H1 (cell line): ENCODE measurements at regions not wholly inside any gene's neighbourhood (a gene's known extent, or its start where the extent isn't known, plus 50 kb on each side); places are given as distances from the start of the nearest gene placed in this dataset.
A peak's percentile ranks its signal among the peaks of the same experiment; 100 is the strongest.

Experiments
- CTCF ChIA-PET: fragments of 300-600 bp; sonication (Branson Sonifier 250); formaldehyde crosslinking; loops from one replicate; lab custom pipeline; 2021; ENCODE audit not compliant: partially characterized antibody; lab: Charles Lee
- POLR2A ChIA-PET: fragments of 300-600 bp; sonication (Branson Sonifier 250); formaldehyde crosslinking; loops from one replicate; lab custom pipeline; 2021; ENCODE audit warnings: inconsistent platforms; ENCODE audit not compliant: partially characterized antibody; lab: Charles Lee
- DNase-seq, 2 experiments: peaks; one replicate each; pipeline versions ENCODE4 v3.0.0 to v3.0.0-alpha.2; 2010 to 2022; ENCODE audit warnings: low spot score in 2 of 2, low read depth in 1 of 2, mixed read lengths in 1 of 2
- FAIRE-seq: peaks from 2 replicates; lab custom pipeline; 2011; peaks lifted over from hg19 to GRCh38; lab: Jason Lieb, UNC
- H2AFZ ChIP-seq: 2 replicates; pipeline ENCODE4 v1.8.1; 2012; ENCODE audit warnings: low read length, inconsistent platforms
- H2AK5ac ChIP-seq: 2 replicates; pipeline ENCODE4 v1.6.1; 2013; ENCODE audit warnings: low read depth, low read length
- H2BK120ac ChIP-seq: replicated peaks from 2 replicates; pipeline ENCODE3; 2013; ENCODE audit warnings: low read depth, low read length, inconsistent platforms
- H2BK12ac ChIP-seq: 2 replicates; pipeline ENCODE4 v1.6.1; 2013; ENCODE audit warnings: low read depth, low read length
- H2BK15ac ChIP-seq: 2 replicates; pipeline ENCODE4 v1.6.1; 2013; ENCODE audit warnings: low read length
- H2BK20ac ChIP-seq: 2 replicates; pipeline ENCODE4 v1.6.1; 2013; ENCODE audit warnings: low read length
- H2BK5ac ChIP-seq: 2 replicates; pipeline ENCODE4 v1.6.1; 2013; ENCODE audit warnings: low read depth, low read length
- H3K14ac ChIP-seq: 2 replicates; pipeline ENCODE4 v1.6.1; 2013; ENCODE audit warnings: inconsistent platforms; ENCODE audit not compliant: insufficient read length
- H3K18ac ChIP-seq: 2 replicates; pipeline ENCODE4 v1.6.1; 2013; ENCODE audit warnings: low read length; ENCODE audit errors: extremely low read depth
- H3K23ac ChIP-seq: 2 replicates; pipeline ENCODE4 v1.6.1; 2013; ENCODE audit warnings: inconsistent platforms; ENCODE audit not compliant: insufficient read length
- H3K23me2 ChIP-seq: 2 replicates; pipeline ENCODE4 v1.6.1; 2013; ENCODE audit warnings: low read depth, low read length
- H3K27ac ChIP-seq: 2 replicates; pipeline ENCODE4 v1.6.1; 2011; ENCODE audit warnings: low read depth, low read length, inconsistent platforms
- H3K27me3 ChIP-seq, 4 experiments: replicated peaks in 1 of 4; 1 replicate in 1 of 4; 2 replicates in 3 of 4; pipeline versions ENCODE4 v1.6.1 to v1.8.1; 2011 to 2013; ENCODE audit warnings: low read length in 3 of 4, mild to moderate bottlenecking in 3 of 4, inconsistent platforms in 2 of 4, mixed read lengths in 2 of 4, moderate library complexity in 1 of 4; ENCODE audit not compliant: control insufficient read depth in 3 of 4, insufficient read depth in 3 of 4; ENCODE audit errors: extremely low read depth in 1 of 4
- H3K36me3 ChIP-seq, 4 experiments: 2 replicates each; pipeline versions ENCODE4 v1.6.1 to v1.8.1; 2011 to 2013; ENCODE audit warnings: mild to moderate bottlenecking in 4 of 4, low read length in 3 of 4, moderate library complexity in 2 of 4, control low read depth in 1 of 4, inconsistent platforms in 1 of 4; ENCODE audit not compliant: insufficient read depth in 4 of 4, control insufficient read depth in 2 of 4
- H3K4ac ChIP-seq: replicated peaks from 2 replicates; pipeline ENCODE3; 2013; ENCODE audit warnings: low read length, low read depth, mixed read lengths, inconsistent platforms; ENCODE audit not compliant: insufficient read length
- H3K4me1 ChIP-seq, 4 experiments: replicated peaks in 1 of 4; 1 replicate in 1 of 4; 2 replicates in 3 of 4; pipeline versions ENCODE4 v1.6.1 to v1.8.1; 2011 to 2013; ENCODE audit warnings: low read length in 3 of 4, inconsistent platforms in 2 of 4, mixed read lengths in 1 of 4; ENCODE audit not compliant: insufficient read depth in 4 of 4, control insufficient read depth in 3 of 4
- H3K4me2 ChIP-seq, 2 experiments: 2 replicates each; pipeline versions ENCODE4 v1.6.1 to v1.8.1; 2011 to 2013; ENCODE audit warnings: low read depth in 2 of 2, low read length in 2 of 2, control low read depth in 1 of 2, inconsistent platforms in 1 of 2, mild to moderate bottlenecking in 1 of 2; ENCODE audit not compliant: insufficient read depth in 1 of 2
- H3K4me3 ChIP-seq, 4 experiments: fragments of 200-600, 300-600 bp in 1 of 4; sonication (generic), shearing (Covaris generic), sonication (Bioruptor Twin) in 1 of 4; 2 replicates each; pipeline versions ENCODE4 v1.5.1 to v1.8.1; 2011 to 2016; ENCODE audit warnings: low read length in 4 of 4, low read depth in 3 of 4, control low read depth in 2 of 4, inconsistent platforms in 2 of 4, mild to moderate bottlenecking in 2 of 4, mixed read lengths in 1 of 4, moderate library complexity in 1 of 4; ENCODE audit not compliant: insufficient read depth in 2 of 4; ENCODE audit errors: extremely low read depth in 1 of 4
- H3K56ac ChIP-seq: replicated peaks from 2 replicates; pipeline ENCODE3; 2013; ENCODE audit warnings: low read depth, mild to moderate bottlenecking, mixed read lengths, low read length, inconsistent platforms; ENCODE audit not compliant: insufficient read length
- H3K79me1 ChIP-seq: 2 replicates; pipeline ENCODE4 v1.6.1; 2013; ENCODE audit warnings: low read depth, low read length, control low read depth
- H3K79me2 ChIP-seq, 2 experiments: 2 replicates each; pipeline versions ENCODE4 v1.6.1 to v1.8.1; 2012 to 2013; ENCODE audit warnings: low read length in 2 of 2, mild to moderate bottlenecking in 2 of 2, inconsistent platforms in 1 of 2; ENCODE audit not compliant: insufficient read depth in 2 of 2, control insufficient read depth in 1 of 2
- H3K9ac ChIP-seq, 4 experiments: replicated peaks in 1 of 4; 1 replicate in 1 of 4; 2 replicates in 3 of 4; pipeline versions ENCODE4 v1.6.1 to v1.8.1; 2011 to 2013; ENCODE audit warnings: low read depth in 3 of 4, low read length in 3 of 4, control low read depth in 2 of 4, mild to moderate bottlenecking in 2 of 4, moderate library complexity in 2 of 4, inconsistent platforms in 1 of 4; ENCODE audit errors: extremely low read depth in 1 of 4
- H3K9me3 ChIP-seq, 2 experiments: 2 replicates each; pipeline versions ENCODE4 v1.6.1 to v1.8.1; 2012 to 2013; ENCODE audit warnings: mild to moderate bottlenecking in 2 of 2, moderate library complexity in 2 of 2, control low read depth in 1 of 2, inconsistent platforms in 1 of 2, low read depth in 1 of 2, low read length in 1 of 2, mixed read lengths in 1 of 2; ENCODE audit not compliant: insufficient read depth in 2 of 2
- H4K20me1 ChIP-seq, 2 experiments: replicated peaks in 1 of 2; 2 replicates each; pipeline versions ENCODE3 to v1.8.1; 2011 to 2013; ENCODE audit warnings: inconsistent platforms in 2 of 2, low read length in 2 of 2, mild to moderate bottlenecking in 1 of 2; ENCODE audit not compliant: insufficient read depth in 2 of 2, control insufficient read depth in 1 of 2
- H4K5ac ChIP-seq: 2 replicates; pipeline ENCODE4 v1.6.1; 2013; ENCODE audit warnings: low read length, low read depth, mixed read lengths, inconsistent platforms; ENCODE audit not compliant: insufficient read length
- H4K8ac ChIP-seq: 2 replicates; pipeline ENCODE4 v1.8.0; 2013; ENCODE audit warnings: mild to moderate bottlenecking, moderate library complexity, low read length, inconsistent platforms; ENCODE audit not compliant: insufficient read depth; ENCODE audit errors: extremely low read depth
- H4K91ac ChIP-seq: replicated peaks from 2 replicates; pipeline ENCODE3; 2013; ENCODE audit warnings: low read length, mixed read lengths, inconsistent platforms; ENCODE audit not compliant: insufficient read length
- HDAC2 ChIP-seq, 2 experiments: fragments of 300-600 bp in 1 of 2; sonication (generic) in 1 of 2; IDR thresholded peaks; 2 replicates each; pipeline ENCODE4 v1.6.1; 2011 to 2012; ENCODE audit warnings: low read depth in 2 of 2, low read length in 2 of 2, mild to moderate bottlenecking in 2 of 2, moderate library complexity in 2 of 2, borderline replicate concordance in 1 of 2, inconsistent platforms in 1 of 2
- ZNF274 ChIP-seq: IDR thresholded peaks from 2 replicates; pipeline ENCODE4 v1.7.0; 2012; ENCODE audit warnings: low read length, borderline replicate concordance; ENCODE audit errors: extremely low read depth
- WGBS, 2 experiments: shearing (Covaris generic) in 1 of 2; methylation state at CpG; one replicate each; pipeline versions ENCODE4 v1.1.6 to v1.1.7; 2013 to 2015; ENCODE audit warnings: low lambda C conversion rate in 2 of 2, mixed read lengths in 2 of 2, inconsistent platforms in 1 of 2, low coverage in 1 of 2, missing lambda C conversion rate in 1 of 2; ENCODE audit not compliant: insufficient replicate concordance in 2 of 2, insufficient coverage in 1 of 2, insufficient read length in 1 of 2; ENCODE audit errors: extremely low coverage in 1 of 2, missing lambda C conversion rate in 1 of 2; 5-methylcytosine and 5-hydroxymethylcytosine counted together

DNA sequence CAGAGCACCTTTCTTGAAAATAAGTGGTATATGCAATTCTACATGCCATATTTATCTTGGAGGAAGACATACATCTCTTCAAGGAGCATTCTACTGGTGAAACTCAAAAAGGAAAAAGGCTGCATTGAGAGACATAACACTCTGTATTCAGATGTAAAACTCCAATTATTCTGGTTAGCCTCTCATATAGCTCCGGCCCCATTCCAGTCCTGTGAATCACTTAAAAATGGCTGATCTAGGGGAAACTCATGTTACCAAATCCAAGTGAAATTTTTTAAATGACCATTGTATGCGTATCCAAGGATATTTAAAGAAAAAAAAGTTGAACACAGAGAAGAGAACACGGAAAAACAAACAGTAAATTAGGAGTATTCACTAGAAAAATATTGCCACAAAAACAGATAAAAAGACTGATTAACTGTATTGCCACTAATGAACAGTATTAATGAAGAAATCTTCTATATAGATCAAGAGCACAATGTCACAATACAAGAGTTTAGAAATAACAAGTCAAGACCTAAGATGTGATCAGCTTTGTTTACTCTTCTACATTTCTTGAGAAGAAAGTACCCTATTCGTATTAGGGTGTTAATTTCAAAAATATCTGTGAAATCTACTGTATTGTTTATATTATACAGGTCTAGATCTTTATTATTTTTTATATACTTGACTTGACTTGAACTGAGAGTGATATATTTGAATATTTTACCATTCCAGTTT lies 124.5 kb upstream of the GJE1 start:
- H3K23ac ChIP-seq = no peak overlapping the region
- H3K4me3 ChIP-seq = no peak overlapping the region
- H3K56ac ChIP-seq = no peak overlapping the region
- H3K14ac ChIP-seq = no peak overlapping the region
- H3K4me2 ChIP-seq = no peak overlapping the region
- H4K91ac ChIP-seq = no peak overlapping the region
- H3K79me1 ChIP-seq = no peaks in the 10 kb centered on the region
- H3K79me2 ChIP-seq = peaks cover 0 to 12% of the 10 kb centered on the region in 2 experiments; a peak in 2 of 4 replicates
- H2BK5ac ChIP-seq = no peak overlapping the region
- WGBS, 2 experiments = 79% methylated on average over 4 of the region's 4 CpGs; no CpG with 5 or more reads in 1 of the 2 experiments
- H4K8ac ChIP-seq = no peak overlapping the region
- H3K9ac ChIP-seq = no peak overlapping the region
- H3K27ac ChIP-seq = no peak overlapping the region
- FAIRE-seq (no peak), DNase-seq (no peak)
- H4K5ac ChIP-seq = peak overlapping the region; percentile 72
- H2BK12ac ChIP-seq = no peak overlapping the region
- no peaks in the 10 kb centered on the region for H3K27me3 ChIP-seq
- no peak overlapping the region for H2BK20ac ChIP-seq
- H3K18ac ChIP-seq = no peak overlapping the region
- H2BK15ac ChIP-seq = no peak overlapping the region
- no peak overlapping the region for H2AK5ac ChIP-seq
- no peaks in the 10 kb centered on the region; a peak in 1 of 7 replicates for H3K4me1 ChIP-seq
- H3K9me3 ChIP-seq = no peaks in the 10 kb centered on the region
- no peaks in the 10 kb centered on the region; a peak in 1 of 8 replicates for H3K36me3 ChIP-seq
- no peaks in the 10 kb centered on the region for H3K23me2 ChIP-seq
- CTCF ChIA-PET = no interaction called here
- no peak overlapping the region for H2BK120ac ChIP-seq
- no peaks in the 10 kb centered on the region for H4K20me1 ChIP-seq
- H3K4ac ChIP-seq = no peak overlapping the region
- no peak overlapping the region for H2AFZ ChIP-seq
- POLR2A ChIA-PET = no interaction called here
- no peak for TF ChIP-seq HDAC2 (IDR thresholded peaks at IDR 0.05; ENCODE audit: borderline replicate concordance in 1 of 2, low read depth in 2 of 2, low read length in 2 of 2)
- TF ChIP-seq ZNF274 = no peak
